ENCODE measurements at regions not wholly inside any gene's neighbourhood (a gene's known extent, or its start where the extent isn't known, plus 50 kb on each side); places are given as distances from the start of the nearest gene placed in this dataset.

- TF ChIP-seq, protein P1, sequence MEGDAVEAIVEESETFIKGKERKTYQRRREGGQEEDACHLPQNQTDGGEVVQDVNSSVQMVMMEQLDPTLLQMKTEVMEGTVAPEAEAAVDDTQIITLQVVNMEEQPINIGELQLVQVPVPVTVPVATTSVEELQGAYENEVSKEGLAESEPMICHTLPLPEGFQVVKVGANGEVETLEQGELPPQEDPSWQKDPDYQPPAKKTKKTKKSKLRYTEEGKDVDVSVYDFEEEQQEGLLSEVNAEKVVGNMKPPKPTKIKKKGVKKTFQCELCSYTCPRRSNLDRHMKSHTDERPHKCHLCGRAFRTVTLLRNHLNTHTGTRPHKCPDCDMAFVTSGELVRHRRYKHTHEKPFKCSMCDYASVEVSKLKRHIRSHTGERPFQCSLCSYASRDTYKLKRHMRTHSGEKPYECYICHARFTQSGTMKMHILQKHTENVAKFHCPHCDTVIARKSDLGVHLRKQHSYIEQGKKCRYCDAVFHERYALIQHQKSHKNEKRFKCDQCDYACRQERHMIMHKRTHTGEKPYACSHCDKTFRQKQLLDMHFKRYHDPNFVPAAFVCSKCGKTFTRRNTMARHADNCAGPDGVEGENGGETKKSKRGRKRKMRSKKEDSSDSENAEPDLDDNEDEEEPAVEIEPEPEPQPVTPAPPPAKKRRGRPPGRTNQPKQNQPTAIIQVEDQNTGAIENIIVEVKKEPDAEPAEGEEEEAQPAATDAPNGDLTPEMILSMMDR (conservative IDR thresholded peaks at IDR 0.05) = no peak
- Mint-ChIP-seq H3K36me3 (no peaks in the 10 kb centered on the region), H3K4me3 (no peak overlapping the region), H3K4me1 (ENCODE audit: unreplicated experiment) (no peaks in the 10 kb centered on the region), H3K27ac (no peak overlapping the region), H3K27me3 (no peaks in the 10 kb centered on the region), H3K9me3 (peaks cover 5% of the 10 kb centered on the region)
- no peak for DNase-seq (ENCODE audit: extremely low spot score, unreplicated experiment)
Measured at GRCh38 chr5:82595113-82595512, 317.0 kb upstream of the RPS23 start.

DNA sequence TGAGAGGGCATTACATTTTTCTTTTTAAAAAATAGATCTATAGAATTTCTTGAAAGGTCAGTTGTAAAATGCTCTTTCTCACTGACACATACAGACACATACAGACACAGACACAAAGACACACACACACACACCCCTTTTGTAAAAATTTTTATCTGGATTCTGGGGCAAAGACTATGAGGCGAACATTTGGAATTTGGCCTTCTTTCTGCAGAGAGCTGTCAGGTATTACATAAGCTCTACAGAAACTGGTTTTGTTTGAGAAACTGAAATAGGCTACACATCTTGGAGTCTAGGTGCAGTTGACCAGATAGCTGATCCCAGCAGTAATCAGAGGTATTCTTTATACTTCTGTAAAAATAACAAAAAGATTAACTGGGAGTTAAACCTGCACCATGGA is 315.9 kb upstream of the RPS23 start:
- peaks cover 9% of the 10 kb centered on the region for H3K9me3 Mint-ChIP-seq
- no peak overlapping the region for H3K27ac Mint-ChIP-seq
- H3K4me3 Mint-ChIP-seq = no peak overlapping the region
- H3K36me3 Mint-ChIP-seq = no peaks in the 10 kb centered on the region
- H3K27me3 Mint-ChIP-seq = no peaks in the 10 kb centered on the region
- TF ChIP-seq, protein P1 (conservative IDR thresholded peaks at IDR 0.05) = no peak
- H3K4me1 Mint-ChIP-seq (ENCODE audit: unreplicated experiment) = no peaks in the 10 kb centered on the region
- no peak for DNase-seq (ENCODE audit: extremely low spot score, unreplicated experiment)

DNA sequence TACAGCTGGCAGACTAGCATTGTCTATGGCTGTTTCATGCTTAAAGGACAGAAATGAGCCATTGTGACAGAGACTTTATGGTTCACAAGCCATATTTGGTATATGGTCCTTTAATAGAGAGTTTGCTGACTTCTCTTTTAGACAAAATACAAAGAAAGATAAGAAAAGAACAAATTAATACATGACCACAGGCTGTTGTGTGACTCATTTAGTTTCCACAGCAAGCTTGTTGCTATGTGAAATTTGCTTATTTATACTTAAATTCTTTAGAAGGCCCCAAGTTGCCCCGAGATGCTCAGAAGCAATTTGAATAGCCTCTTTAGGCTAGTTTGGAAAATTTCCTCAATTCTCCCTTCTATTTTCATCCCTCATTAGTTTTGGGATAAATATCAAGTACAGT is 315.3 kb upstream of the RPS23 start:
- TF ChIP-seq, protein P1 (conservative IDR thresholded peaks at IDR 0.05) = no peak
- Mint-ChIP-seq H3K36me3 (no peaks in the 10 kb centered on the region), H3K27ac (no peak overlapping the region), H3K4me1 (ENCODE audit: unreplicated experiment) (no peaks in the 10 kb centered on the region), H3K9me3 (peaks cover 9% of the 10 kb centered on the region), H3K4me3 (no peak overlapping the region), H3K27me3 (no peaks in the 10 kb centered on the region)
- DNase-seq (ENCODE audit: extremely low spot score, unreplicated experiment) = no peak

DNA sequence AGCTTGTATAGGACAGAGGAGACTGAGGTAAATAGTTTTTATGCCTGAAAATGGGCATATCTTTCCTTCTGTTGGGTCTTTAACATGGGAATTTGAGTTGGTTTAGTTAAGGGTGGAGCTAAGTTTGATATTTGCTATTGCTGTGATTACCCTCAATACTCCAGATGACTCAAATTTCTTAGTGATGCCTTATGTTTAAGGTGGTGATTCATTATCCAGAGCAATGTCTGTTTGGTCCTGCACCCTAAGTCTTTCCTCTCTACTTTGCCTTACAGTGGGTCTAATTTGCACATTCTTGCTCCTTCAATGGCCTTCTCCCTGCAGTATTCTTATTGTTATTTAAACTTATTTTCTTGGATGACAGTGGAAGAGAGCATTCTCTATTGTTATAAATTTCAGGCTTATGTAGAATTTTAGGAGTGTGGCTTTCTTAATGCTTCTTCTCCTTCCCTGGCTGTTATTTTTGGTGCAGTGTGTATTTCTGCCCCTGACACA is 312.9 kb upstream of the RPS23 start:
- H3K4me1 Mint-ChIP-seq (ENCODE audit: unreplicated experiment) = peaks cover 14% of the 10 kb centered on the region
- no peaks in the 10 kb centered on the region for H3K27me3 Mint-ChIP-seq
- H3K9me3 Mint-ChIP-seq = peaks cover 9% of the 10 kb centered on the region
- H3K27ac Mint-ChIP-seq = no peak overlapping the region
- H3K4me3 Mint-ChIP-seq = no peak overlapping the region
- H3K36me3 Mint-ChIP-seq = no peaks in the 10 kb centered on the region
- TF ChIP-seq, protein P1 (conservative IDR thresholded peaks at IDR 0.05) = no peak
- DNase-seq (ENCODE audit: extremely low spot score, unreplicated experiment) = no peak

- TF ChIP-seq, protein P1 (conservative IDR thresholded peaks at IDR 0.05) = no peak
Measured at GRCh38 chr5:82590112-82590511, 312.0 kb upstream of the RPS23 start.

More at GRCh38 chr5:82590112-82590511, 312.0 kb upstream of the RPS23 start:
- H3K36me3 Mint-ChIP-seq = no peaks in the 10 kb centered on the region
- peaks cover 9% of the 10 kb centered on the region for H3K9me3 Mint-ChIP-seq
- H3K4me1 Mint-ChIP-seq (ENCODE audit: unreplicated experiment) = peaks cover 15% of the 10 kb centered on the region
- H3K27ac Mint-ChIP-seq = no peak overlapping the region
- no peak overlapping the region for H3K4me3 Mint-ChIP-seq
- no peak for DNase-seq (ENCODE audit: extremely low spot score, unreplicated experiment)
- H3K27me3 Mint-ChIP-seq = no peaks in the 10 kb centered on the region

Data from type B pancreatic cell (in vitro differentiated cells).